GM21717 (cell line): ENCODE measurements at regions not wholly inside any gene's neighbourhood (a gene's known extent, or its start where the extent isn't known, plus 50 kb on each side); places are given as distances from the start of the nearest gene placed in this dataset.

ENCODE experiments used
- ATAC-seq: cut with Tn5 transposase; IDR thresholded peaks from one replicate; pipeline ENCODE4 v1.9.1; 2021; ENCODE audit warnings: mild to moderate bottlenecking, moderate library complexity; ENCODE audit not compliant: unreplicated experiment

GRCh38 chr2:111716905-111717775, 166.9 kb downstream of the ANAPC1 start:
- ATAC-seq: no peak
